ENCODE measurements at regions not wholly inside any gene's neighbourhood (a gene's known extent, or its start where the extent isn't known, plus 50 kb on each side); places are given as distances from the start of the nearest gene placed in this dataset.
"Not testable (repeated sequence)": the region's sequence is repeated elsewhere in the genome, so short reads cannot be mapped to it uniquely, and the experiment has no call there.

DNA sequence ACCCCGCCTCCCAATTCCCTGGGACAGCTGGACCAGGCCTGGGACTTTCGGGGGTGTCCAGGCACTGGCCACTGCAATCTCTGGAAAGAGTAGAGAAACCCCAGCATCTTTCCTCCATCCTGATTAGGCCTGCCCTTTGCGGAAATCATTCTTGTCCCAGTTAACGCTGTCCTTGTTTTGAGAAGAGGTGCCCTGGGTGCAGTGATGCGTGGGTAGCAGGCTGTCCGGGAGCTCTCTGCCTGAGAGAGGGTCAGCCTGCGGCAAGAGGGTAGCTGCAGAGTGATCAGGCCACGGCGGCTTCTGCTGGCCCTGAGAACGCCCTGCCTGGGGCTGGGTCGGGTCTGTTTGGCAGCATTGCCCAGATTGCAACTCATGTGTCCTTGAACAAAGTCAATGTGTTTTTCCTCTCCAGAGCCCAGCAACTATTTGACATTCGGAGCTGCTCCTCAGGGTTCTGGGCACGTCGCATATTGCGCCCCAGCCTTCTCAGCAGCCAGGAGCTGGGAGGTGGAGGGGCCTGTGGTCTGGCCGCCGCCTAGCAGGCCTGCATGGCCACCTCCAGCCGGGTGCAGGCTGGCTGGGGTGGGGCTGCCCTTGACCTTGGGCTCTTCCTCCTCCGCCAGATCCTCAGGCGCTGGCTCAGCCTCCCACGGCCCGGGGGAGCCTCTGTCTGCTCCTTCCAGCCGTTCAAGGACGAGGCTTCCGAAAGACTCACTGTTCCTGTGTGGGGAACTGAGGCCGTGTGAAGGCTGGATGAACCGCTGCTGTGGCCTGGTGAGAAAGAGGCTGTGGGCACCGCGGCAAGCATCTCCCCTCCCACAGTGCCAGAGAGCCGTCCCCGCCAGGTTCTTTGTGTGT lies 150.1 kb upstream of the ZNF469 start:
- not testable (repeated sequence) for DNase-seq

DNA sequence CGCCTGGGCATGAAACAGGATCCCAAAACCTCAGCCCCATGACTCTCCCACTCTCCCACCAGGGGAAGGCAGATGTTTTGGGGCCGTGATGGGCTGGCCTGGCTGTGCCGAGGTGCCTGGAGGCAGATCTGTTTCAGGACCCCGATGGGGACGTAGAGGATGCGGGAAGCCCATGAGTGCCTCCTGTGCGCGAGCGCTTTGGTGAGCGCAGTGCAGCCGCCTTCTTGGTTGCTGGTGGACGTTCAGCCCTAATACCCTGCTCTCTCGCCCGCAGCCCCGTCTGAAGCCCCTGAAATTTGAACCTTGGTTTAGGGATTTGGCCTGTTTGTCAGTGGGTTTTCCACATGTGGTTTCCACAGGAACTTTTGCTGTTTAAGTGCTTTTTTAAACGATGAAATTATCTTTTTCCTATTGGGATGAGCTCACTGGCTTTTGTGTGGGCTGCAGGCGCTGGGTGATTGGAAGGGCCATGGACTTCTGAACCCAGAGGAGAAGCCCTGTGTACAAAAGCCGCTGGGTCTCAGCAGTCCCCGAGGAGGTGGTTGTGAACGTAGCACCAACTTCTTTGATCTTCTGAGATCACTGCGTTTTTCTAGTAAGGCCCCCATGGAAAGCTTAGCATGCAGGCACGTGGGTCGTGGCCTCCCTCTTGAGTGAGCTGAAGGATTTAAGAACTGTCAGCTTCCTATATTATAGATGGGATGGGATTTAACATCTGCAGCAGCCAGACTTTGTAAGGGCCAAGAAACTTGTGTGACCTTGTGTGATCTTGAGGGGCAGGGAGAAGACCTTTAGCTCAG lies 148.9 kb upstream of the ZNF469 start:
- not testable (repeated sequence) for DNase-seq

DNA sequence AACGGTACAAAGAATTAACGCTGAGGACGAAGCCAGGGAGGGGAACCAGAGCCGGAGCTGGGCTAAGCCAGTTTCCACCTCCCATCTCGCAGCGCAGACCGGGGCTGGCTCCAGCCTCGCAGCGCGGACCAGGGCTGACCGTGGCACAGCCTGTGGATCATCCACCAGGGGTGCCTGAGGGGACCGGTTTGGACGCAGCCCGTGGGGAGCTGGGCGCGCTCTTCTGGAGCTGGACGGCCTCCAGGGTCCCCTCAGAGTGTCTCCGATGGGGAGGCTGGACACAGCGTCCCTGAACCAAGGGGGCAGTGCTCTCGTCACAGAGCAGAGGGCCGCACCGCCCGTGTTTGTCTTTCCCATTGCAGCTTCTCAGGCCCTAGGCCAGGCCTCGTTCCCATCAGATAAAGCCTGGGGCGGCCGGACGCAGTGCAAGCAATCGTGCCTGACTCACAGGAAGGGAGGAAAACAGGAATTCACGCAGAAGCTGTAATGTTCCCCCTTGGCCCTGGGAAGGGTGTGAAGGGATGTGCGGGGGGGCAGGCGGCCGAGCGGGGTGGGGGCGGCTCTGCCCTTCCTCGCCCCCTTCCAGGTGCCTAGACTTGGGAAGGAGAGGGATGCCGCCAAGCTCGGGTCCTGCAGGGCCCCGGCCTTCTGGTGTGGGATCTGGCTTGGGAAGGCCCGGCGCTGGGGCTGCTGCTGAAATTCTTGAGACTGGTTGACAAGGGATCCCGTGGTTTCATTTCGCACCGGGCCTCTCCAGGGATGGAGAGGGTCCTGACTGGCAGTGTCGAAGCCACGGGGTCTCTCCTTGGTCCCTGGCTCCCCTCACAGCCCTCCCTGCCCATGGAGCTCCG lies 148.1 kb upstream of the ZNF469 start:
- not testable (repeated sequence) for DNase-seq

DNA sequence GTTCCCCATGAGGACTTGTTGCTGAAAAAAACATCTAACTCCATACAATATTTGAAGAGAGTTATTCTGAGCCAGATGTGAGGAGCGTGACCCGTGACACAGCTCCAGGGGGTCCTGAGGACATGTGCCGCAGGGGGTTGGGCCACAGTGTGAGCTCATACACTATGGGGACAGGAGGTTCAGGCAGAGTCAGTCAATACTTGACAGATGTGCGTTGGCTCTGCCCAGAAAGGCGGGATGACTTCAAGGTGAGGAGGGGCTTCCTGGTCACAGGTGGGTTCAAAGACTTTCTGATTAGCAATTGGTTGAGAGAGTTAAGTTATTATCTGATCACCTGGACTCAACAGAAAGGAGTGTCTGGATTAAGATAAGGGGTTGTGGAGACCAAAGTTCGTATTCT lies 147.1 kb upstream of the ZNF469 start:
- DNase-seq: not testable (repeated sequence)

DNA sequence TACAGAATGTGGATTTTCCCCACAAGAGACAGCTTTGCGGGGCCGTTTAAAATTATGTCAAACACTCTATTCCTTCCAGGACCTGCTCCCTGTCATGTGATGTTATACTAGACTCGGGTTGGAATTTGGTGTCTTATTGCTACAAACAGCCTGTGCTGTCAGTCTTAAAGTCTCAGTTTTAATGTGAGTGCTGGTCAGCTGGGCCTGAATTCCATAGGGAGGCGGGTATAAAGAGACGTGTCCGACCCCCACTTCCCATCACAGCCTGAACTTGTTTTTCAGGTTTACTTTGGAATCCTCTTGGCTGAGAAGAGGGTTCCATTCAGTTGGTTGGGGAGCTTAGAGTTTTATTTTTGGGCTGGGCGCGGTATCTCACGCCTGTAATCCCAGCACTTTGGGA lies 146.5 kb upstream of the ZNF469 start:
- not testable (repeated sequence) for DNase-seq

DNA sequence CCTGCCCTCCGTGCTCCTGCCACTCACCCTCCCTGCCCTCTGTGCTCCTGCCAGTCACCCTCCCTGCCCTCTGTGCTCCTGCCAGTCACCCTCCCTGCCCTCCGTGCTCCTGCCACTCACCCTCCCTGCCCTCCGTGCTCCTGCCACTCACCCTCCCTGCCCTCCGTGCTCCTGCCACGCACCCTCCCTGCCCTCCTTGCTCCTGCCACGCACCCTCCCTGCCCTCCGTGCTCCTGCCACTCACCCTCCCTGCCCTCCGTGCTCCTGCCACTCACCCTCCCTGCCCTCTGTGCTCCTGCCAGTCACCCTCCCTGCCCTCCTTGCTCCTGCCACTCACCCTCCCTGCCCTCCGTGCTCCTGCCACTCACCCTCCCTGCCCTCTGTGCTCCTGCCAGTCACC lies 145.4 kb upstream of the ZNF469 start:
- not testable (repeated sequence) for DNase-seq

DNA sequence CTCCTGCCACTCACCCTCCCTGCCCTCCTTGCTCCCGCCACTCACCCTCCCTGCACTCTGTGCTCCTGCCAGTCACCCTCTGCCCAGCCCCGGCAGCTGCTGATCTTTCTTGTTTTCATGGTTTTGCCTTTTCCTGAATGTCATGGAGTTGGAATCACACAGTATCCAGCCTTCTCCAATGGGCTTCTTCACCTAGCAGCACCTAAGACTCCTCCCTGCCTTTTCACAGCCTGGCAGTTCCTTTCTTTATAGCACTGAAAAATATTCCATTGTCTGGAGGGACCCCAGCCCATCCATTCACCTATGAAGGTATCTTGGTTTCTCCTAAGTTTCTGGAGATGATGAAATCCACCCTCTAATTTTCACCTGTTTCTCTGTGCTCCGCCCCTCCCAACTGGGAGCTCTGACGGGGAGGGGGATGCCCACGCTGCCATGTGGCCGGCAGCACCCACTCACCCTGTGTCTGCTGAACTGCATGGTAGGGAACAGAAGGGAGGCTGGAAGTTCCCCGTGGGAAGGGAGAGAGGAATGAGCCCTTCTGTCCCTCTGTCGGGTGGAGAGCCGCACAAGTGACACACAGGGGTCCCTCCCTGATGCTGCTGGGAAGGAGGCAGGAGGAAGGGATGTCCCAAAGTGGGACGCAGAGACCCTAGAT lies 144.9 kb upstream of the ZNF469 start:
- not testable (repeated sequence) for DNase-seq

DNA sequence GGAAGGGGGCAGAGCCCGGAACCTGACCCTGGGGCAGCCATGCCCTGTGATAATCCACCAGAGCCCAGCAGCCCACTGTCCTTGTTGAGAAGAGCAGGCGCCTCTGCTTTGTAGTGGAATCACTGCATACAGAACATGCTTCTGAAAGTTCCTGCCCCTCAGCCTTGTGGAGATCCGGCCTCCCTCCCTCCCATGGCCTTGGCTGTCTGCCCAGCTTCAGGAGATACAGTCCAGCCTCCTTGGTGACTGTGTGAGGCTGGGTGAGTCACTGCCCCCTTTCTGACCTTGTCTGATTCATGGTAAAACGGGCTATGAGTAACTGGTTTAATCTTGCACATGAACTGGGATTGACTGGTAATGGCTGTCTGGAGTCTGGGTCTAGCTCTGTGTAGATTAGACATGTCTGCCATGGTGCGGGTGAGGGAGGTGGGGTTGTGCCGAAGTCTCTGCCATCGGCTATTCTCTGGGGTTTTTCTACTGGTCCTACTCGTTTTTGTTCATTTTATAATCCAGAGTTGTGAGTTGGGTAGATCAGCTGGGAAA lies 144.0 kb upstream of the ZNF469 start:
- peak; percentile 87 for DNase-seq

DNA sequence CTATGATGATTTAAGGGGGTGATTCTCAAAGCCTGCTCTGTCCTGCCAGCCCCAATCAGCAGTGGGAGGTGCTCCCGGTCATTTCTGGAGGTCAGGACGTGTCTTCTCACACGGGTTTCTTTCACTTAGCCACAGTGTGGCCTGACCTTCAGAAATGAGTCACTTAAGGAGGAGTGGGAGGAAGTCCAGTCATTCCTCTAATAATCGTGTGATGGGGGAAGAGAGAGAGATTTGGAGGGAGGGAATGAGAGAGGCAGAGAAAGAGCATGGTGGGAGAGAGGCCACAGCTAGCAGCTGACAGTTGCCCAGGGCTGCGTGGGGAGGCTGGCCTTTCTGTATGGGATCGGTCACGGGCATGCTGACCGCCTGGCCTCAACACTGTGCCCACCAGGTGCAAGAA lies 142.6 kb upstream of the ZNF469 start:
- DNase-seq: not testable (repeated sequence)

DNA sequence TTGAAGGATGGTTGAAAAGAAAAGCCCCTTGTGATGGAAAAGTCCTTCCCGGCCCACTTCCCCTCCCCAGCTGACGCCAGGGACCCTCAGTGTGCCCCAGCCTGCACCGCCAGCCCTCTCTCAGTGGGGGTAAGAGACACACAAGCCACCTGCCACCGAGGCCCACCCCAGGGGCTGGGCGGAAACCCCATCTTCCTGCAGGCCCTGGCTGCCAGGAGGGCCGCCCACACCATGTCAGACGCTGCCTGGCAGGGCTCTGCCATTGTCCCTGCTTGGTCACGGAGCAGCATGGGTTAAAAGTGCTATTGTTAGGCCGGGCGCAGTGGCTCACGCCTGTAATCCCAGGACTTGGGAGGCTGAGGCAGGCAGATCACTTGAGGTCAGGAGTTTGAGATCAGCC lies 142.0 kb upstream of the ZNF469 start:
- DNase-seq: not testable (repeated sequence)

DNA sequence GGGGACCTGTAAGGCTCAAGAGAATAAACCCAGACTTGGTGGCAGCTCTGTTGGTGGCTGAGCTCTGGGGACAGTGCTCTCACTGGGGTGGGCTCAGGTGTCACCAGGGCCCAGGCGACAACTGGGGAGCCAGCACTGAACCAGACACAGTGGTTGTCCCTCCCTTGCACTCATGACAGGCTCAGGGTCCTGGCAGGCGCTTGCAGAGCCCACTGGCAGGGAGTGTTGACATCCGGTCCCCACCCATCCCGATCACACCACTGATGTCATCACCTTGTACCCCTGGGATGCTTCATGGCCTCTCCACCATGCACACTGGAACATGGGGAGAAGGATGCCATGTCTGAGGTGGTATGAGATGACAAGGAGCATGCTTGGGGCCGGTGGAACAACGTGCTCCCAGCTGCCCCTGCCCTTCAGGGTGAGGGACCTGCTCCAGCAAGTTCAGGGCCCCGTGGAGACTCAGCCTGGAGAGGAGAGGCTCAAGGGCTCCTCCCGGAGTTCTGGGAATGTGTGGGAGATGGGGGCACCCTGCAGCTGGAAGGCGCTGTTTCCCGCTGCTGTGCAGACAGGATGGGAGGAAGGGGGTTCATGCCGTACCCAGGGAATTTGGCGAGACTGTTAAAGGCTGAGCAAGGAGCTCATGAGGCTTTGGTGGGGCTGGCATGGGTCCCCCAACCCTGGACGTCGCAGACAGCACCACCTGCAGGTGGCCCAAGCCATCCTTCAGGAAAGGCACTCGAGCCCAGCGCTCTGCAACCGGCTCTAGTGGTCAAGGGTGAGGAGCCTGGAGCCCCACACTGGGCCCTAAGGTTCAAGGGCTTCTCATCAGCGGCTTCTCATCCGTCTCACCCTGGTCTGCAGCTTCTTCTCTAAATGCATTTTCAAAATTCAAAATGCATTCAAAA lies 141.1 kb upstream of the ZNF469 start:
- DNase-seq: not testable (repeated sequence)

DNA sequence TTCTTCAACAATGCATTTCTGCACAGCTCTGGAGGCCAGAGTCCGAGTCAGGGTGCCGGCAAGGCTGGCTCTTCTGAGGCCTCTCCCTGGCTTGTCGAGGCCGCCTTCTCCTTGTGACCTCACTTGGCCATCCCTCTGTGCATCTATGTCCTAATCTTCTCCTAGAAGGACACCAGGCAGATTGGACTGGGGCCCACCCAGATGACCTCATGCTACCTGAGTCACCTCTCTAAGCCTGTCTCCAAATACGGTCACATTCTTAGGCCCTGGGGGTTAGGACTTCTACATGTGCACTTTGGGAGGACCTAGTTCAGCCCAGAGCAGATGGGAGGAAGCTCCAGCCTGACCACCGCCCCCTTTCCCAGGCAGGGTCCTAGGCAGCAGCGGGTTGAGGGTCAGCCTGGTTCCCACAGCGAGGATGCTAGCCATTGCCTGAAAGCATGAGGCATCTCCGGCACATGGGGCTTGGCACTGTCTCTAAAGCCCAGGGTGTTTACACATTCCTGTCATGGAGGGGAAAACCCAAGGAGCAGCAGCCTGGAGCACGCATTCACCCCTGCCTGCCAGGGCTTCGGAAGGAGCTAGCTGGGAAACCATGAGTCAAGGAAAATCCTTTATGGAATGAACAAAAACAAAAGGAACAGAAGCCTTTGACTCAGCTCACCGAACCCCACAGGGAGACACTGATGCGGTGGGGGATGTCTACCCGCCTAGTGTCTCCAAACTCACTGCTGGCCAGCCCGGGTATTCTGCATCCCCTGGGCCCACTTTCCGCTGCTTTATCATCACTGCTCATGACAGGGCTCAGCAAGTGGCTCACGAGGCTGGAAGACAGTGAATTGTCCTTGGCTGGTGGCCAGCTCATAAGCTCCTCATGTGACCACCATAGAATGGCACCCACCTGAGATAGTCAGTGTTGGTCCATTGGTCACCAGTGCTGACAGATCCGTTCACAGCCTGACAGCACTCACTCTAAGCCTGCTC lies 140.2 kb upstream of the ZNF469 start:
- DNase-seq: not testable (repeated sequence)

DNA sequence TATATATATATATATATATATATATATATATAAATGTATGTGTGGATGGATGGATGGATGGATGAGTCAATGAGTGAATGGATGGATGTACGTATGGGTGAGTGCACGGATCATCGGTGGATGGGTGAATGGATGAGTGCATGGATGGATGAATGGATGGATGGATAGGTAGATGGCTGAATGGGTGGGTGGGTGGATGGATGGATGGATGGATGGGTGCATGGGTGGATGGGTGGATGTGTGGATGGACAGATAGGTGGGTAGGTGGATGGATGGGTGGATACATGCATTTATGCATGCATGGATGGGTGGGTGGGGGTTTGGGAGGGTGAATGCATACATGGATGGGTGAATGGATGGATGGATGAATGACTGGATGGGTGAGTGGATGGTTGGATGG lies 138.8 kb upstream of the ZNF469 start:
- not testable (repeated sequence) for DNase-seq

DNA sequence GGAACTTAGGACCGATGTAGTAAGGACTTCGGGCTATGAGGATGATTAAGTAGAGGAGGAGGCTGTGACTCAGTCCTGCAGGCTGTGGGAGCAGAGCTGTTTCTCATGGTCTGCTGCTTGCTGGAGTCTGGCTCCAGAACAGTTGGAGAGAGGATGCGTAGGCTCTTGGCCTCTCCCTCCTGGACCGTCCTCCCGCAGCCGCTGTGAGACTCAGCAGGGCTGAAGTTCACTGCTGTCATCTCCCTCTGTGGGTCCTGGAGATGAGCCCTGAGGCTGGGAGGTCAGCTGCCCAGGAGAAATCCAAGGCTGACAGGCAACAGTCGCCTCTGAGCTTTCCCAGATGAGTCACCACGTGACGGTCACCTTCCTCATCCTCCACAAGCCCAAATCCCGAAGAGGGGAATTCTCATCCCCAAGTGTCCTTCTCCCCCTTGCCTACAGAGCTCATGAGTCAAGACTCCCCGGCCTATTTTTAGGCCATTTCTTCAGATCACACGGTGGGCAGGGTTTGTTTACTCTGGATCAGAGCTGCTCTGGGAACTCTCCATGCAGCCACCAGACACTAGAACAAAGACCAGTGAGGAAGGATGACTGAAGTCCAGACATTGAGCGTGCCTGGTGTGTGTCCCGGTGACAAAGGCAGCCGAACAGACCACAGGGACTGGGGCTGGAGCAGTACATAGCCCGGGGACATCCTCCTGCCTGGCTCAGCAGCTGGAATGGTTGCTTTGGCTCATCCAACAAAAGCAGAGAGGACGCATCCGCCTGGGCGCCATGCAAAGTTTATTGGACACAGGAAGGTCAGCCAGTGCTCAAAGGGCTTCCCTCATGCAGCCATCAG lies 137.3 kb upstream of the ZNF469 start:
- not testable (repeated sequence) for DNase-seq

DNA sequence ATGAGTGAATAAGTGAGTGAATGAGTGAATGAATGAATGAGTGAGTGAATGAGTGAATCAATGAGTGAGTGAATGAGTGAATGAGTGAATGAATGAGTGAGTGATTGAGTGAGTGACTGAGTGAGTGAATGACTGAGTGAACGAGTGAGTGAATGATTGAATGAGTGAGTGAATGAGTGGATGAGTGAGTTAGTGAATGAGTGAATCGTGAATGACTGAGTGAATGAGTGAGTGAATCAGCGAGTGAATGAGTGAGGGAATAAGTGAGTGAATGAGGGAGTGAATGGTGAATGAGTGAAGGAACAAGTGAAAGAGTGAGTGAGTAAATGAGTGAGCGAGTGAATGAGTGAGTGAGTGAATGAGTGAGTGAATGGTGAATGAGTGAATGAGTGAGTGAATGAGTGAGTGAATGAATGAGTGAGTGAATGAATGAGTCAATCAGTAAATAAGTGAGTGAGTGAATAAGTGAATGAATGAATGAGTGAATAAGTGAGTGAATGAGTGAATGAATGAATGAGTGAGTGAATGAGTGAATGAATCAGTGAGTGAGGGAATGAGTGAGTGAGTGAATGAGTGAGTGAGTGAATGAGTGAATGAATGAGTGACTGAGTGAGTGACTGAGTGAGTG lies 135.7 kb upstream of the ZNF469 start:
- not testable (repeated sequence) for DNase-seq

DNA sequence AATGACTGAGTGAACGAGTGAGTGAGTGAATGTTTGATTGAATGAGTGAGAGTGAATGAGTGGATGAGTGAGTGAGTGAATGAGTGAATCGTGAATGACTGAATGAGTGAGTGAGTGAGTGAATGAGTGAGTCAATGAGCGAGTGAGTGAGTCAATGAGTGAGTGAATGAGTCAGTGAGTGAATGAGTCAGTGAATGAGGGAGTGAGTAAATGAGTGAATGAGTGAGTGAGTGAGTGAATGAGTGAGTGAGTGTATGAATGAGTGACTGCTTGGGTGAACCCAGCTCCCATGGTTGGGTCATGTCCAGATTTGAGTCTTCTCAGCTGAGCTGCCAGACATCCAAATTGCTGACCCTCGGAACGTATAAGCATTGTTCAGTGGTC lies 135.2 kb upstream of the ZNF469 start:
- DNase-seq: not testable (repeated sequence)

DNA sequence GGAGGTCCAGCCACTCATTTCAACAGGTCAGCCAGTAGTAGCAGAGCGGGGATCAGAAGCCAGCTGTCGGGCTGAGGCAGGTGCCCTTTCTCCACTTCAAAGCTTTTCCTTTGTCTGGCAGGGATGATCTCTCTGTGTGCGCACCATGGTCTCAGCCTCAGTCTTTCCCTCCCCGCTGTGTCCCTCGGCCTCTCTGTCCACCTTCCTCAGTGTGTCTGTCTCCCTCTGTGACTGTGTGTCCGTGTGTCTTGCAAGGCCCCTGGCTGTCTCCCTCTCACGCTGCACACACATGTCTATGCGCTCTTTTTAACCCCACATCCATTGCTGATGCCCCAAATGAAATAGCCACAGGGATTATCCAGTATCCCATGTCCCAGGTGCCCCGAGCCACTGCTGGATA lies 134.0 kb upstream of the ZNF469 start:
- DNase-seq: not testable (repeated sequence)

DNA sequence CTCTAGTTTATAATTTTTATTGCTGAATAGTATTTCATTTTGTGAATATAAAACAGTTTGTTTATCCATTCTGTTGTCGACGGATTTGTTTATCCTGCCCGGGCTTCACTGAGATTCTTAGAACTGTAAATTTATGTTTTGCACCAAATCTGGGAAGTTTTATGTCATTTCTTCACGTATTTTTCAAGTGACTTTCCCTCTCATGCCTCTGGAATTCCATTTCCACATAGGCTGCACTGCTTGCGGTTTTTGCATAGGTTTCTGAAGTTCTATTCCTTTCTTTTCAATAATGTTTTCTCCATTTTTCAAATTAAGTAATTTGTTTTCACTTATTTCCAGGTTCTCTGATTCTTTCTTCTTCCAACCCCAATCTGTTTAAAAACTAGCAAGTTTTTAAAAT lies 132.4 kb upstream of the ZNF469 start:
- DNase-seq: not testable (repeated sequence)

All from hematopoietic multipotent progenitor cell treated with erythropoietin and hydrocortisone succinate and interleukin-3 and kit ligand, for 6 days (in vitro differentiated cells).